AG04450 (cell line): ENCODE measurements at regions not wholly inside any gene's neighbourhood (a gene's known extent, or its start where the extent isn't known, plus 50 kb on each side); places are given as distances from the start of the nearest gene placed in this dataset.

Source experiments
- CTCF ChIA-PET: fragments of 300-600, 350-600 bp; formaldehyde crosslinking; extraction: SDS; loops from one replicate; lab custom pipeline; 2022; ENCODE audit warnings: antibody characterized with exemption, inconsistent platforms; lab: Charles Lee
- POLR2A ChIA-PET: fragments of 350-600 bp; formaldehyde crosslinking; extraction: SDS; loops from one replicate; lab custom pipeline; 2021; ENCODE audit warnings: antibody characterized with exemption, inconsistent platforms; lab: Yijun Ruan, JAX
- DNase-seq: peaks from one replicate; pipeline ENCODE4 v3.0.0-alpha.2; 2011; ENCODE audit warnings: low read depth, low spot score
- H3K27ac ChIP-seq: one replicate; pipeline ENCODE4 v1.5.1; 2012; ENCODE audit warnings: low read depth, low read length, control low read depth
- H3K27me3 ChIP-seq: one replicate; pipeline ENCODE4 v1.6.0; 2012; ENCODE audit warnings: low read length; ENCODE audit not compliant: control insufficient read depth, insufficient read depth
- H3K4me3 ChIP-seq: 2 replicates; pipeline ENCODE4 v1.5.1; 2011; ENCODE audit warnings: mild to moderate bottlenecking, low read depth, low read length, control low read depth
- H3K9me3 ChIP-seq: 2 replicates; pipeline ENCODE4 v1.5.1; 2012; ENCODE audit warnings: low read length; ENCODE audit not compliant: control insufficient read depth, insufficient read depth
- CTCF ChIP-seq: IDR thresholded peaks from 2 replicates; pipeline ENCODE4 v1.5.1; 2011; ENCODE audit warnings: low read depth, low read length, control low read depth, inconsistent platforms

GRCh38 chr22:49267996-49268395 is 559.7 kb downstream of the BRD1 start:
- H3K27ac ChIP-seq = no peak overlapping the region
- DNase-seq = no peak
- ChIA-PET CTCF (no interaction called here), POLR2A (no interaction called here)
- H3K9me3 ChIP-seq = peaks cover 71% of the 10 kb centered on the region
- H3K27me3 ChIP-seq = no peaks in the 10 kb centered on the region
- H3K4me3 ChIP-seq = no peak overlapping the region
- TF ChIP-seq CTCF = no peak

GRCh38 chr22:49266561-49267519 is 560.8 kb downstream of the BRD1 start:
- Histone ChIP-seq H3K9me3 (peaks cover 71% of the 10 kb centered on the region), H3K27me3 (no peaks in the 10 kb centered on the region), H3K27ac (no peak overlapping the region), H3K4me3 (no peak overlapping the region)
- CTCF ChIA-PET = no interaction called here
- POLR2A ChIA-PET = no interaction called here
- DNase-seq = no peak
- no peak for TF ChIP-seq CTCF

GRCh38 chr22:49264696-49265095 is 563.0 kb downstream of the BRD1 start:
- ChIA-PET CTCF (no interaction called here), POLR2A (no interaction called here)
- no peak for TF ChIP-seq CTCF
- DNase-seq = no peak
- Histone ChIP-seq H3K27ac (no peak overlapping the region), H3K9me3 (peaks cover 71% of the 10 kb centered on the region), H3K27me3 (no peaks in the 10 kb centered on the region), H3K4me3 (no peak overlapping the region)

- Histone ChIP-seq H3K27ac (no peak overlapping the region), H3K9me3 (peaks cover 77% of the 10 kb centered on the region), H3K27me3 (no peaks in the 10 kb centered on the region), H3K4me3 (no peak overlapping the region)
- TF ChIP-seq CTCF = no peak
- no peak for DNase-seq
- ChIA-PET CTCF (no interaction called here), POLR2A (no interaction called here)
These were observed 564.6 kb downstream of the BRD1 start for GRCh38 chr22:49263101-49263500.

- DNase-seq = no peak
- no peak for TF ChIP-seq CTCF
- H3K27ac ChIP-seq = no peak overlapping the region
- H3K9me3 ChIP-seq = peaks cover 80% of the 10 kb centered on the region
- CTCF ChIA-PET = no interaction called here
- no peak overlapping the region for H3K4me3 ChIP-seq
- POLR2A ChIA-PET = no interaction called here
- H3K27me3 ChIP-seq = no peaks in the 10 kb centered on the region
These were observed 565.5 kb downstream of the BRD1 start for GRCh38 chr22:49262167-49262566.
